ENCODE measurements at regions not wholly inside any gene's neighbourhood (a gene's known extent, or its start where the extent isn't known, plus 50 kb on each side); places are given as distances from the start of the nearest gene placed in this dataset.

DNA sequence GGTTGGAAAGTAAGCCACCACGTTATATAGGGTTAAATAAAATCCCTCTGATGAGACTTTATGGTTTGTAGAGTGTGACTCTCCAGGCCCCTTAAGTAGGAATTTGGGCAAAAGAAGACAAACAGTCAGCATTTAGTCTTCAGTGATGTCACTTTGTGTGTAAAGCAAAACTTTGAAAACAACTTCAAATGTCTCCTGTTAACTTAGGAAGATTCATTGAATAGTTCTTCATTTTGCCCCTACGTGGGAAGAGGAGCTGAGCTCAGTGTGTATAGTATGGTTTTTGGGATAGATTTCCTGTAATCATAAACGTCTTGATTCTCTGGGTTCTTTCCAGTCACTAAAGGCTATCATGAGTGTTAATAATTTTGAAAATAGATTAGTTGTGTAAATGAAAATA, 101.3 kb downstream of the GADD45G start:
- Histone ChIP-seq H3K4me1 (ENCODE audit: control insufficient read depth, insufficient read depth, low read length) (peaks cover 29% of the 10 kb centered on the region), H3K27ac (ENCODE audit: low read depth, low read length) (no peak overlapping the region), H3K4me3 (ENCODE audit: low read length) (no peak overlapping the region), H3K9ac (ENCODE audit: extremely low read depth, low read length, poor library complexity, severe bottlenecking) (peak overlapping the region; percentile 26), H3K9me3 (ENCODE audit: control insufficient read depth, low read length) (no peaks in the 10 kb centered on the region), H3K27me3 (ENCODE audit: control insufficient read depth, insufficient read depth, low read length, poor library complexity, severe bottlenecking) (no peaks in the 10 kb centered on the region), H3K36me3 (ENCODE audit: control insufficient read depth, insufficient read depth, low read length) (no peaks in the 10 kb centered on the region)
- 55 to 93% methylated on average over 3 of the region's 3 CpGs for WGBS, 2 experiments (ENCODE audit: insufficient coverage in 1 of 2, insufficient read length in 1 of 2)
- peak overlapping the region; percentile 81 for H3K27ac Mint-ChIP-seq
- H3K9me3 Mint-ChIP-seq: no peaks in the 10 kb centered on the region
- no peak for DNase-seq
- TF ChIP-seq, protein P1, sequence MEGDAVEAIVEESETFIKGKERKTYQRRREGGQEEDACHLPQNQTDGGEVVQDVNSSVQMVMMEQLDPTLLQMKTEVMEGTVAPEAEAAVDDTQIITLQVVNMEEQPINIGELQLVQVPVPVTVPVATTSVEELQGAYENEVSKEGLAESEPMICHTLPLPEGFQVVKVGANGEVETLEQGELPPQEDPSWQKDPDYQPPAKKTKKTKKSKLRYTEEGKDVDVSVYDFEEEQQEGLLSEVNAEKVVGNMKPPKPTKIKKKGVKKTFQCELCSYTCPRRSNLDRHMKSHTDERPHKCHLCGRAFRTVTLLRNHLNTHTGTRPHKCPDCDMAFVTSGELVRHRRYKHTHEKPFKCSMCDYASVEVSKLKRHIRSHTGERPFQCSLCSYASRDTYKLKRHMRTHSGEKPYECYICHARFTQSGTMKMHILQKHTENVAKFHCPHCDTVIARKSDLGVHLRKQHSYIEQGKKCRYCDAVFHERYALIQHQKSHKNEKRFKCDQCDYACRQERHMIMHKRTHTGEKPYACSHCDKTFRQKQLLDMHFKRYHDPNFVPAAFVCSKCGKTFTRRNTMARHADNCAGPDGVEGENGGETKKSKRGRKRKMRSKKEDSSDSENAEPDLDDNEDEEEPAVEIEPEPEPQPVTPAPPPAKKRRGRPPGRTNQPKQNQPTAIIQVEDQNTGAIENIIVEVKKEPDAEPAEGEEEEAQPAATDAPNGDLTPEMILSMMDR (conservative IDR thresholded peaks at IDR 0.05): no peak
- H3K4me1 Mint-ChIP-seq: peaks cover 61% of the 10 kb centered on the region
- no peaks in the 10 kb centered on the region for H3K36me3 Mint-ChIP-seq (ENCODE audit: low read depth)
- H3K4me3 Mint-ChIP-seq: no peak overlapping the region
- no peaks in the 10 kb centered on the region for H3K27me3 Mint-ChIP-seq (ENCODE audit: insufficient read depth)

DNA sequence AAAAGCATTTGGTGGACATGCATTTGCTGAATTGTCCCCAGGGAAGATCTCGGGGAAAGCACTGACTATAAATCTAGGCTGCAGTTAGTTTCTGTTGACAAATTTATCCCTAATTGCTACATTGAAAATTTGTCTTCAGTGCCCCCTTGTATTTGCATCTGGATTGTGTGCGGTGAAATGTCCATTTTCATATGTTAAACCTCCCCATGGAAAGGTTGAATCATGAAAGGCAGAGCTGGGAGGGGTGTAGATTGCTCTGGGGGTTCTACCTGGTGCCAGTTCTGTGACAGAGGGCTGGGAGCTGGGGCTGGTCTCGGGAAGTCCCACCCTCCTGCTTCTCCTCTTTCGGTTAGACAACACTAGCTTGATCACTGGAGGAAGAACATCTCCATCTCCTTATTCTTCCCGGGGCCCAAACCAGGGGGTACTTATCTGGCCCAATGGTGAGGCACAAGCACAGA, 101.9 kb downstream of the GADD45G start:
- H3K27me3 ChIP-seq (ENCODE audit: control insufficient read depth, insufficient read depth, low read length, poor library complexity, severe bottlenecking): no peaks in the 10 kb centered on the region
- TF ChIP-seq, protein P1 (conservative IDR thresholded peaks at IDR 0.05): no peak
- no peaks in the 10 kb centered on the region for H3K9me3 ChIP-seq (ENCODE audit: control insufficient read depth, low read length)
- no peak overlapping the region for H3K27ac ChIP-seq (ENCODE audit: low read depth, low read length)
- DNase-seq: peak; percentile 48
- no peak overlapping the region for H3K4me3 Mint-ChIP-seq
- peak overlapping the region; percentile 26 for H3K9ac ChIP-seq (ENCODE audit: extremely low read depth, low read length, poor library complexity, severe bottlenecking)
- H3K4me1 ChIP-seq (ENCODE audit: control insufficient read depth, insufficient read depth, low read length): peaks cover 23% of the 10 kb centered on the region
- no peaks in the 10 kb centered on the region for H3K27me3 Mint-ChIP-seq (ENCODE audit: insufficient read depth)
- H3K4me3 ChIP-seq (ENCODE audit: low read length): no peak overlapping the region
- peaks cover 55% of the 10 kb centered on the region for H3K4me1 Mint-ChIP-seq
- WGBS, 2 experiments (ENCODE audit: insufficient coverage in 1 of 2, insufficient read length in 1 of 2): 64 to 90% methylated on average over 1 to 5 of the region's 5 CpGs
- H3K27ac Mint-ChIP-seq: peak overlapping the region; percentile 89
- H3K36me3 Mint-ChIP-seq (ENCODE audit: low read depth): no peaks in the 10 kb centered on the region
- no peaks in the 10 kb centered on the region for H3K36me3 ChIP-seq (ENCODE audit: control insufficient read depth, insufficient read depth, low read length)
- no peaks in the 10 kb centered on the region for H3K9me3 Mint-ChIP-seq

DNA sequence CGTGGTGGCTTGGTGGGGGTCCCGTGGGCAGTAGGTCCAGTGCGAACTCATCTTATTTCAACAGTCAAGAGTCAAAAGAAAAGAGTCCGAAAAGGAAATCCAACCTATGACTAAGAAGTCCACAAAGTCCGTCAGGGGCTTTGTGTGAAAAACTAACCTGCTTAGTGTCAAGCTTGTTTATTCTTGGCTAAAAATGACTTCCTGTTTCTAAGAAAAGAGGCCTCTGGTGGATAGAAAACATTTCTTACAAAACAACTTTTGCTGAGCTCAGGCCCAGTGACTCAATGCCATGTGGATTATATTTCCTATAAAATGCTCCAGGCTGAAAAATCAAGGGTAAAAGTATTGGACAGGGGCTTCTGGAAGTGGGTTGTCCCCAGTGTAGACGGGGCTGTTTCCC, 105.9 kb downstream of the GADD45G start:
- Mint-ChIP-seq H3K9me3 (no peaks in the 10 kb centered on the region), H3K27me3 (ENCODE audit: insufficient read depth) (peaks cover 1% of the 10 kb centered on the region), H3K4me3 (no peak overlapping the region), H3K4me1 (peaks cover 35% of the 10 kb centered on the region), H3K27ac (no peak overlapping the region), H3K36me3 (ENCODE audit: low read depth) (no peaks in the 10 kb centered on the region)
- no peak overlapping the region for H3K4me3 ChIP-seq (ENCODE audit: low read length)
- peak; percentile 20 for DNase-seq
- no peaks in the 10 kb centered on the region for H3K27me3 ChIP-seq (ENCODE audit: control insufficient read depth, insufficient read depth, low read length, poor library complexity, severe bottlenecking)
- 95 to 96% methylated on average over 6 of the region's 6 CpGs for WGBS, 2 experiments (ENCODE audit: insufficient coverage in 1 of 2, insufficient read length in 1 of 2)
- no peak overlapping the region for H3K27ac ChIP-seq (ENCODE audit: low read depth, low read length)
- peaks cover 6% of the 10 kb centered on the region for H3K4me1 ChIP-seq (ENCODE audit: control insufficient read depth, insufficient read depth, low read length)
- H3K36me3 ChIP-seq (ENCODE audit: control insufficient read depth, insufficient read depth, low read length): no peaks in the 10 kb centered on the region
- no peak overlapping the region for H3K9ac ChIP-seq (ENCODE audit: extremely low read depth, low read length, poor library complexity, severe bottlenecking)
- TF ChIP-seq, protein P1 (conservative IDR thresholded peaks at IDR 0.05): no peak
- no peaks in the 10 kb centered on the region for H3K9me3 ChIP-seq (ENCODE audit: control insufficient read depth, low read length)

Measured in endodermal cell (in vitro differentiated cells).